OCI-LY7 (cell line): ENCODE measurements at regions not wholly inside any gene's neighbourhood (a gene's known extent, or its start where the extent isn't known, plus 50 kb on each side); places are given as distances from the start of the nearest gene placed in this dataset.

Experiments
- BruUV-seq: library from RNA; stranded (reverse); fragments of 400-500 nt; replicated peaks from 2 replicates; lab custom pipeline; 2021; lab: Mats Ljungman, UMichigan
- CTCF ChIA-PET: fragments of 300-600 bp; sonication (Branson Sonifier 250); formaldehyde crosslinking; loops from one replicate; lab custom pipeline; 2022; ENCODE audit warnings: antibody characterized with exemption; ENCODE audit not compliant: unreplicated experiment; lab: Charles Lee
- POLR2A ChIA-PET: fragments of 300-600 bp; sonication (Branson Sonifier 250); formaldehyde crosslinking; loops from one replicate; lab custom pipeline; 2022; ENCODE audit warnings: antibody characterized with exemption; lab: Charles Lee
- DNase-seq: peaks from one replicate; pipeline ENCODE4 v3.0.0-alpha.2; 2015; ENCODE audit warnings: low spot score
- H2AFZ ChIP-seq: fragments of 200-600 bp; sonication (generic), shearing (Covaris generic); 2 replicates; pipeline ENCODE4 v1.6.1; 2014; ENCODE audit warnings: mild to moderate bottlenecking, antibody characterized with exemption, low read length, moderate library complexity
- H3K27ac ChIP-seq: fragments of 200-600 bp; sonication (generic); 2 replicates; pipeline ENCODE4 v1.5.1; 2014; ENCODE audit warnings: mixed run types, low read depth, mild to moderate bottlenecking, moderate library complexity, low read length, inconsistent platforms; ENCODE audit not compliant: poor library complexity, severe bottlenecking
- H3K36me3 ChIP-seq: fragments of 200-600 bp; sonication (generic); 2 replicates; pipeline ENCODE4 v1.6.1; 2014; ENCODE audit warnings: mild to moderate bottlenecking, antibody characterized with exemption, low read length, moderate library complexity, mixed read lengths; ENCODE audit not compliant: insufficient read depth
- H3K4me1 ChIP-seq: fragments of 200-600 bp; sonication (generic); 2 replicates; pipeline ENCODE4 v1.5.1; 2014; ENCODE audit warnings: mild to moderate bottlenecking, low read length; ENCODE audit not compliant: insufficient read depth, poor library complexity, severe bottlenecking
- H3K4me2 ChIP-seq: fragments of 200-600 bp; sonication (generic); 2 replicates; pipeline ENCODE4 v1.6.1; 2014; ENCODE audit warnings: mild to moderate bottlenecking, low read length
- H3K4me3 ChIP-seq: fragments of 200-600 bp; sonication (generic); 2 replicates; pipeline ENCODE4 v1.5.1; 2014; ENCODE audit warnings: mild to moderate bottlenecking, low read depth, low read length; ENCODE audit not compliant: poor library complexity, severe bottlenecking
- H3K79me2 ChIP-seq: fragments of 200-600 bp; sonication (generic); 2 replicates; pipeline ENCODE4 v1.6.1; 2016; ENCODE audit warnings: low read depth, mild to moderate bottlenecking, low read length, moderate library complexity, mixed read lengths; ENCODE audit not compliant: insufficient read depth
- H3K9me2 ChIP-seq: fragments of 200-600 bp; sonication (generic); 2 replicates; pipeline ENCODE4 v1.6.1; 2016; ENCODE audit warnings: mild to moderate bottlenecking, low read length, mixed read lengths; ENCODE audit not compliant: insufficient read depth
- H3K9me3 ChIP-seq: fragments of 200-600 bp; sonication (generic); 2 replicates; pipeline ENCODE4 v1.6.1; 2014; ENCODE audit warnings: mild to moderate bottlenecking, mixed run types, low read length, mixed read lengths
- H4K20me1 ChIP-seq: fragments of 200-600 bp; sonication (generic); 2 replicates; pipeline ENCODE4 v1.6.1; 2014; ENCODE audit warnings: mild to moderate bottlenecking, antibody characterized with exemption, low read length, moderate library complexity, mixed read lengths; ENCODE audit not compliant: insufficient read depth
- CTCF ChIP-seq: fragments of 200-600 bp; sonication (generic); conservative IDR thresholded peaks from 2 replicates; pipeline ENCODE4 v1.5.1; 2014; ENCODE audit warnings: mild to moderate bottlenecking, antibody characterized with exemption, low read length, moderate library complexity, mixed read lengths
- EZH2phosphoT487 ChIP-seq: fragments of 200-600 bp; sonication (generic); IDR thresholded peaks from 2 replicates; pipeline ENCODE4 v1.6.1; 2018; ENCODE audit warnings: low read depth, borderline replicate concordance, mild to moderate bottlenecking, mixed run types, antibody characterized with exemption, low read length, moderate library complexity, mixed read lengths
- intact Hi-C: fragments of 100-400 bp; cut with micrococcal nuclease; formaldehyde crosslinking; loops from one replicate; pipeline ENCODE4 v1.10.0; 2022; ENCODE audit not compliant: unreplicated experiment

GRCh38 chr22:48057116-48057835 lies 1294.8 kb downstream of the TBC1D22A start:
- Histone ChIP-seq H3K9me2 (no peaks in the 10 kb centered on the region), H3K27ac (no peak overlapping the region), H3K4me2 (no peak overlapping the region), H3K79me2 (no peaks in the 10 kb centered on the region), H2AFZ (no peak overlapping the region), H3K9me3 (no peaks in the 10 kb centered on the region), H3K4me1 (peaks cover 16% of the 10 kb centered on the region), H4K20me1 (no peaks in the 10 kb centered on the region), H3K36me3 (no peaks in the 10 kb centered on the region), H3K4me3 (no peak overlapping the region)
- POLR2A ChIA-PET: interaction anchor here (0.7 kb wide), 1 partner anchor 9 kb away, joined by 3 read pairs; no protein-coding TSS in a partner anchor
- BruUV-seq: no TSS peak
- no peak for TF ChIP-seq CTCF
- no peak for TF ChIP-seq EZH2phosphoT487
- intact Hi-C loops: no loop called here
- CTCF ChIA-PET: no interaction called here
- no peak for DNase-seq

- CTCF ChIA-PET: no interaction called here
- H3K9me3 ChIP-seq: no peaks in the 10 kb centered on the region
- no peak for TF ChIP-seq CTCF
- TF ChIP-seq EZH2phosphoT487: no peak
- no peak for DNase-seq
- no peak overlapping the region for H3K4me2 ChIP-seq
- no peaks in the 10 kb centered on the region for H3K79me2 ChIP-seq
- H3K36me3 ChIP-seq: no peaks in the 10 kb centered on the region
- H2AFZ ChIP-seq: no peak overlapping the region
- intact Hi-C loops: no loop called here
- H4K20me1 ChIP-seq: no peaks in the 10 kb centered on the region
- peaks cover 21% of the 10 kb centered on the region for H3K4me1 ChIP-seq
- H3K9me2 ChIP-seq: no peaks in the 10 kb centered on the region
- H3K4me3 ChIP-seq: no peak overlapping the region
- BruUV-seq: no TSS peak
- H3K27ac ChIP-seq: no peak overlapping the region
- POLR2A ChIA-PET: no interaction called here
These were observed 1293.4 kb downstream of the TBC1D22A start for GRCh38 chr22:48055827-48056226.

GRCh38 chr22:48055185-48055584 lies 1292.7 kb downstream of the TBC1D22A start:
- Histone ChIP-seq H4K20me1 (no peaks in the 10 kb centered on the region), H3K36me3 (no peaks in the 10 kb centered on the region), H3K4me1 (peaks cover 21% of the 10 kb centered on the region), H3K4me2 (no peak overlapping the region), H2AFZ (no peak overlapping the region), H3K9me3 (no peaks in the 10 kb centered on the region), H3K79me2 (no peaks in the 10 kb centered on the region), H3K27ac (no peak overlapping the region), H3K9me2 (no peaks in the 10 kb centered on the region), H3K4me3 (no peak overlapping the region)
- ChIA-PET POLR2A (no interaction called here), CTCF (no interaction called here)
- intact Hi-C loops: no loop called here
- no TSS peak for BruUV-seq
- DNase-seq: no peak
- TF ChIP-seq EZH2phosphoT487: no peak
- no peak for TF ChIP-seq CTCF
